ENCODE measurements at regions not wholly inside any gene's neighbourhood (a gene's known extent, or its start where the extent isn't known, plus 50 kb on each side); places are given as distances from the start of the nearest gene placed in this dataset.

DNA sequence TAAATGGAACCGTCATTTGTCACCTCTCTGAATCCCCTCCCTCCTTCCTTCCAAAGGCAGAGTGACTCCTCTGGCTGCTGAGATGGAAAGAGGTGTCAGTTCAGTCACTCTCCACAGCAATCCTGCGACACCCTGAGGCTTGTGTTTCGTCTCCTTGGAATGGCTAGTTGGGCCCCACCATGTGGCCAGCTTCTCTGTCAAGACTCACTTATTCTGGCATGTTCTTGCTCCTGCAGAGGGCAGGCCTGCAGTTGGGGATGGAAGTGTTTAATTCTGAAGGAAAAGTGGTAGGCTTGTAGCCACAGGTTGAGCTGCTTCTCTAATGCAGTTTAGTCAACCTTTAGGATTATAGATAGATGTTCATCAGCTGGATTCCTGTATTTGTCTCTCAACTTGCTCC lies 149.6 kb downstream of the LMO4 start:
- Mint-ChIP-seq H3K4me1 (ENCODE audit: low read depth, unreplicated experiment) (peaks cover 7% of the 10 kb centered on the region), H3K4me3 (ENCODE audit: low read depth, unreplicated experiment) (no peak overlapping the region), H3K27ac (ENCODE audit: unreplicated experiment) (no peak overlapping the region), H3K36me3 (ENCODE audit: insufficient read depth, unreplicated experiment) (no peaks in the 10 kb centered on the region), H3K9me3 (ENCODE audit: low read depth, unreplicated experiment) (no peaks in the 10 kb centered on the region), H3K27me3 (ENCODE audit: unreplicated experiment) (no peaks in the 10 kb centered on the region)
- TF ChIP-seq, protein P1, sequence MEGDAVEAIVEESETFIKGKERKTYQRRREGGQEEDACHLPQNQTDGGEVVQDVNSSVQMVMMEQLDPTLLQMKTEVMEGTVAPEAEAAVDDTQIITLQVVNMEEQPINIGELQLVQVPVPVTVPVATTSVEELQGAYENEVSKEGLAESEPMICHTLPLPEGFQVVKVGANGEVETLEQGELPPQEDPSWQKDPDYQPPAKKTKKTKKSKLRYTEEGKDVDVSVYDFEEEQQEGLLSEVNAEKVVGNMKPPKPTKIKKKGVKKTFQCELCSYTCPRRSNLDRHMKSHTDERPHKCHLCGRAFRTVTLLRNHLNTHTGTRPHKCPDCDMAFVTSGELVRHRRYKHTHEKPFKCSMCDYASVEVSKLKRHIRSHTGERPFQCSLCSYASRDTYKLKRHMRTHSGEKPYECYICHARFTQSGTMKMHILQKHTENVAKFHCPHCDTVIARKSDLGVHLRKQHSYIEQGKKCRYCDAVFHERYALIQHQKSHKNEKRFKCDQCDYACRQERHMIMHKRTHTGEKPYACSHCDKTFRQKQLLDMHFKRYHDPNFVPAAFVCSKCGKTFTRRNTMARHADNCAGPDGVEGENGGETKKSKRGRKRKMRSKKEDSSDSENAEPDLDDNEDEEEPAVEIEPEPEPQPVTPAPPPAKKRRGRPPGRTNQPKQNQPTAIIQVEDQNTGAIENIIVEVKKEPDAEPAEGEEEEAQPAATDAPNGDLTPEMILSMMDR (IDR thresholded peaks at IDR 0.05; ENCODE audit: unreplicated experiment), result no peak
- CTCF ChIA-PET, result no interaction called here
- intact Hi-C loops (cut with micrococcal nuclease; ENCODE audit: unreplicated experiment), result no loop called here
- no peak for DNase-seq
- no TSS peak for BruUV-seq (replicated peaks)

DNA sequence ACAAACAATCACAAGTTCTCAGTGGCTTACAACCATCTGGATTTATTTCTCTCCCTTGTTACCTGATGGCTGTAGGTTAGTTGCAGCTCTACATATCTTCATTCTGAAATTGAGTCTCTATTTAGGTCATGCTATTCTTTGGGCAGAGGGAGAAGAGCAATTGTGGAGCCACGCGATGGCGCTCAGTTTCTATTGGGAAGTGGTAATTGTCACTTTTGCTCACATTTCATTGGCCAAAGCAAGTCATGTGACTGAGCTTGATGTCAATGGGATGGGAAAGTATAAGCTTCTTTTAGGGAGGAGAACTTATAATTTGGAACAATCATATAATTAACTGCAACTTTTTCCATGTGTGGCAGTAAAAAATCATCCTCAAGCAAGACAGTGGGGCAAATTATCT lies 166.5 kb downstream of the LMO4 start:
- DNase-seq, result no peak
- H3K27ac Mint-ChIP-seq (ENCODE audit: unreplicated experiment), result no peak overlapping the region
- no peak overlapping the region for H3K4me3 Mint-ChIP-seq (ENCODE audit: low read depth, unreplicated experiment)
- no peaks in the 10 kb centered on the region for H3K9me3 Mint-ChIP-seq (ENCODE audit: low read depth, unreplicated experiment)
- CTCF ChIA-PET, result no interaction called here
- intact Hi-C loops (cut with micrococcal nuclease; ENCODE audit: unreplicated experiment), result no loop called here
- H3K4me1 Mint-ChIP-seq (ENCODE audit: low read depth, unreplicated experiment), result peaks cover 12% of the 10 kb centered on the region
- no peaks in the 10 kb centered on the region for H3K27me3 Mint-ChIP-seq (ENCODE audit: unreplicated experiment)
- TF ChIP-seq, protein P1 (IDR thresholded peaks at IDR 0.05; ENCODE audit: unreplicated experiment), result no peak
- no peaks in the 10 kb centered on the region for H3K36me3 Mint-ChIP-seq (ENCODE audit: insufficient read depth, unreplicated experiment)
- BruUV-seq (replicated peaks), result no TSS peak

DNA sequence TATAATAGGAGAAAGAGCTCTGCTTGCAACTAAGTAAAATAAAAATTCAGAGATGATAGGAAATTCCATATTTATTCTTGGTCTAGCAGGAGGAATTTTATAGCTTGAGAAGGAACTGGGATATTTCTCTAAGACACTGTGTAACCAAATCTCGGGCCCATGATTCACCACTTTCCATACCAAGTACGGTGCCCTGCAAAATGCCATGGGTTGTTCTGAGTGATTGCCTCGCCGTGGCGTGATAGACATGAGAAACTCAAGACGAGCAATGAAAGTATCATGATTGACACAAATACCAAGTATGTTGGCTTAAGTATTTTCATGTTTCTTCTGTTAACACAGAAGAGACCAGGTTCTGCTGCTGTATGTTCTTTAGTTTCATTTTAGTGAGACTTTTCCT lies 167.2 kb downstream of the LMO4 start:
- Mint-ChIP-seq H3K27ac (ENCODE audit: unreplicated experiment) (no peak overlapping the region), H3K4me3 (ENCODE audit: low read depth, unreplicated experiment) (no peak overlapping the region), H3K27me3 (ENCODE audit: unreplicated experiment) (no peaks in the 10 kb centered on the region), H3K4me1 (ENCODE audit: low read depth, unreplicated experiment) (peaks cover 12% of the 10 kb centered on the region), H3K9me3 (ENCODE audit: low read depth, unreplicated experiment) (no peaks in the 10 kb centered on the region), H3K36me3 (ENCODE audit: insufficient read depth, unreplicated experiment) (no peaks in the 10 kb centered on the region)
- TF ChIP-seq, protein P1 (IDR thresholded peaks at IDR 0.05; ENCODE audit: unreplicated experiment), result no peak
- no TSS peak for BruUV-seq (replicated peaks)
- CTCF ChIA-PET, result no interaction called here
- intact Hi-C loops (cut with micrococcal nuclease; ENCODE audit: unreplicated experiment), result no loop called here
- no peak for DNase-seq

DNA sequence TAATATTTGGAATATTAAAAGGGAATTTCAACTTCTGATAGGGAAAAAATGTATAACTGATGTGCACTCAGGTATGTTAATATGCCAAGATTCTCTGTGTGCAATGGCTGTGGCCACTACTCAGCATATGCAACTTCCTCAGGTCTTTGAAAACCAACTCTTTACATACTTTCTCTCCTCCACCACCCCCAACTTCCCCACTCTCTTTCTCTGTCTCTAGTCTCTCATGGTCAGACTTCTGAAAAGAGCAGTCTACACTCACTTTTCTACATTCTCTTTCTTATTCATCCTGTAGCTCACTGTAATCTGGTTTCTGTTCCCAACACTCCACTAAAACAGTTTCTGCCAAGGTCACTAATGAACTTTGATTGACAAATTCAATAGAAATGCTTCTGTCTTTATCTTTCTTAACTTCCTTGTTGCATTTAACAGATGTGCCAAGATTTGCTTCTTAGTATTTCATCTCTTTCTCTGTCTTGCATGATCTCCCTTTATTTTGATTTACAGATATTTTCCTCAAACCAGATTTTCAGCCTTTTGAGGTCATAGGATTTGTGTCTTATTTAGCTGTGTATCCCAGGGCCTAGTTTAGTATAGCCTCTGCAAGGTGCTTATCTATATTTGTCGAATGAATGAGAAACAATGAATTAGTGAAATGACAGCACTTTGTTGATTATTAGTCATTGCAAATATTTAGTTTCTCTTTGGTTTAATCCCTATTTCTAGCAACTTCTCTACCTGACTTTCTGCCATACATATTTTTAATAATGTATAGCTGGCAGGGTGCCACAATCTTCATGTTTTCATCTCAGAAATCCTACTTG lies 168.9 kb downstream of the LMO4 start:
- Mint-ChIP-seq H3K4me1 (ENCODE audit: low read depth, unreplicated experiment) (peaks cover 12% of the 10 kb centered on the region), H3K27ac (ENCODE audit: unreplicated experiment) (no peak overlapping the region), H3K4me3 (ENCODE audit: low read depth, unreplicated experiment) (no peak overlapping the region), H3K27me3 (ENCODE audit: unreplicated experiment) (no peaks in the 10 kb centered on the region), H3K9me3 (ENCODE audit: low read depth, unreplicated experiment) (no peaks in the 10 kb centered on the region), H3K36me3 (ENCODE audit: insufficient read depth, unreplicated experiment) (no peaks in the 10 kb centered on the region)
- BruUV-seq (replicated peaks), result no TSS peak
- TF ChIP-seq, protein P1 (IDR thresholded peaks at IDR 0.05; ENCODE audit: unreplicated experiment), result no peak
- intact Hi-C loops (cut with micrococcal nuclease; ENCODE audit: unreplicated experiment), result no loop called here
- no peak for DNase-seq
- CTCF ChIA-PET, result no interaction called here
